Fibroblast of skin of right biceps (primary cell): ENCODE measurements at regions not wholly inside any gene's neighbourhood (a gene's known extent, or its start where the extent isn't known, plus 50 kb on each side); places are given as distances from the start of the nearest gene placed in this dataset.

Experiments used
- DNase-seq: peaks from one replicate; pipeline ENCODE4 v3.0.0-alpha.2; 2013

- no peak for DNase-seq
These were observed 321.5 kb downstream of the OTOL1 start for GRCh38 chr3:161818106-161818505.

GRCh38 chr3:161821591-161821990 lies 325.0 kb downstream of the OTOL1 start:
- DNase-seq, result no peak

- no peak for DNase-seq
These were observed 325.7 kb downstream of the OTOL1 start for GRCh38 chr3:161822291-161822690.

GRCh38 chr3:161823910-161824309 lies 327.3 kb downstream of the OTOL1 start:
- DNase-seq, result no peak

GRCh38 chr3:161838021-161838420 lies 341.4 kb downstream of the OTOL1 start:
- no peak for DNase-seq

- DNase-seq, result no peak
These were observed 351.8 kb downstream of the OTOL1 start for GRCh38 chr3:161848376-161848775.

GRCh38 chr3:161851941-161852566 lies 355.4 kb downstream of the OTOL1 start:
- peak; percentile 38 for DNase-seq

GRCh38 chr3:161852744-161853143 lies 356.1 kb downstream of the OTOL1 start:
- DNase-seq, result no peak

- DNase-seq, result peak; percentile 82
These were observed 357.7 kb downstream of the OTOL1 start for GRCh38 chr3:161854232-161854771.

GRCh38 chr3:161859057-161859456 lies 362.4 kb downstream of the OTOL1 start:
- DNase-seq, result no peak

- DNase-seq, result no peak
These were observed 363.4 kb downstream of the OTOL1 start for GRCh38 chr3:161859865-161860450.

GRCh38 chr3:161863775-161864174 lies 367.2 kb downstream of the OTOL1 start:
- DNase-seq, result no peak

- DNase-seq, result no peak
These were observed 369.6 kb downstream of the OTOL1 start for GRCh38 chr3:161866176-161866575.

GRCh38 chr3:161875483-161875882 lies 378.9 kb downstream of the OTOL1 start:
- DNase-seq, result no peak

GRCh38 chr3:161879470-161879869 lies 382.9 kb downstream of the OTOL1 start:
- DNase-seq, result peak; percentile 29

- no peak for DNase-seq
These were observed 388.2 kb downstream of the OTOL1 start for GRCh38 chr3:161884830-161885229.

GRCh38 chr3:161890147-161890625 lies 393.6 kb downstream of the OTOL1 start:
- DNase-seq, result peak; percentile 91

GRCh38 chr3:161893972-161894371 lies 397.4 kb downstream of the OTOL1 start:
- peak; percentile 68 for DNase-seq

- DNase-seq, result no peak
These were observed 398.0 kb downstream of the OTOL1 start for GRCh38 chr3:161894657-161895056.

GRCh38 chr3:161905520-161906132 lies 409.0 kb downstream of the OTOL1 start:
- no peak for DNase-seq

- peak; percentile 75 for DNase-seq
These were observed 417.3 kb downstream of the OTOL1 start for GRCh38 chr3:161913786-161914389.

- DNase-seq, result peak; percentile 77
These were observed 418.3 kb downstream of the OTOL1 start for GRCh38 chr3:161914703-161915417.

GRCh38 chr3:161915418-161915750 lies 418.8 kb downstream of the OTOL1 start:
- no peak for DNase-seq
